Caco-2 (cell line): ENCODE measurements at regions not wholly inside any gene's neighbourhood (a gene's known extent, or its start where the extent isn't known, plus 50 kb on each side); places are given as distances from the start of the nearest gene placed in this dataset.

Experiments used
- BruUV-seq: library from RNA; stranded (reverse); fragments of 400-500 nt; replicated peaks from 2 replicates; lab custom pipeline; 2021; lab: Mats Ljungman, UMichigan
- CTCF ChIA-PET: fragments of 300-600 bp; sonication (Branson Sonifier 250); formaldehyde crosslinking; loops from one replicate; lab custom pipeline; 2022; ENCODE audit warnings: antibody characterized with exemption; lab: Charles Lee
- POLR2A ChIA-PET: fragments of 300-600 bp; sonication (Branson Sonifier 250); formaldehyde crosslinking; loops from one replicate; lab custom pipeline; 2022; ENCODE audit warnings: antibody characterized with exemption; lab: Charles Lee
- DNase-seq, 2 experiments: peaks; one replicate each; pipeline versions ENCODE4 v3.0.0 to v3.0.0-alpha.2; 2020 to 2022
- H3K27me3 ChIP-seq: replicated peaks from 2 replicates; pipeline ENCODE4 v1.6.0; 2011; ENCODE audit warnings: low read length; ENCODE audit not compliant: control insufficient read depth, insufficient read depth
- H3K36me3 ChIP-seq: 2 replicates; pipeline ENCODE4 v1.5.1; 2011; ENCODE audit warnings: low read length; ENCODE audit not compliant: control insufficient read depth, insufficient read depth
- H3K4me1 ChIP-seq: fragments of 250-450 bp; sonication (Bioruptor Pico); 2 replicates; pipeline ENCODE4 v1.5.1; 2020; ENCODE audit warnings: mild to moderate bottlenecking
- H3K4me3 ChIP-seq: 2 replicates; pipeline ENCODE4 v1.5.1; 2011; ENCODE audit warnings: low read depth, mild to moderate bottlenecking, control low read depth, low read length
- H3K9me3 ChIP-seq: fragments of 250-450 bp; sonication (Bioruptor Pico); 2 replicates; pipeline ENCODE4 v1.5.1; 2020; ENCODE audit warnings: mild to moderate bottlenecking, moderate library complexity
- H3K27ac Mint-ChIP-seq: one replicate; pipeline ENCODE4 v1.8.0; 2022; ENCODE audit warnings: mixed read lengths; ENCODE audit not compliant: unreplicated experiment
- H3K27me3 Mint-ChIP-seq: one replicate; pipeline ENCODE4 v1.8.0; 2022; ENCODE audit warnings: mixed read lengths; ENCODE audit not compliant: insufficient read depth, unreplicated experiment
- H3K36me3 Mint-ChIP-seq: one replicate; pipeline ENCODE4 v1.8.0; 2022; ENCODE audit warnings: mild to moderate bottlenecking, mixed read lengths; ENCODE audit not compliant: insufficient read depth, unreplicated experiment
- H3K4me1 Mint-ChIP-seq: one replicate; pipeline ENCODE4 v1.8.0; 2022; ENCODE audit warnings: low read depth, mixed read lengths; ENCODE audit not compliant: unreplicated experiment
- H3K4me3 Mint-ChIP-seq: one replicate; pipeline ENCODE4 v1.8.0; 2022; ENCODE audit warnings: mild to moderate bottlenecking, moderate library complexity, mixed read lengths; ENCODE audit not compliant: unreplicated experiment
- H3K9me3 Mint-ChIP-seq: one replicate; pipeline ENCODE4 v1.8.0; 2022; ENCODE audit warnings: mixed read lengths; ENCODE audit not compliant: unreplicated experiment
- CTCF ChIP-seq, 2 experiments: fragments of 200-600 bp in 1 of 2; IDR thresholded peaks; 1 replicate in 1 of 2; 2 replicates in 1 of 2; pipeline versions ENCODE4 v1.5.1 to v1.8.0; 2011 to 2022; ENCODE audit warnings: antibody characterized with exemption in 1 of 2, control low read depth in 1 of 2, inconsistent platforms in 1 of 2, low read depth in 1 of 2, low read length in 1 of 2, mild to moderate bottlenecking in 1 of 2, moderate library complexity in 1 of 2; ENCODE audit not compliant: insufficient read depth in 1 of 2, severe bottlenecking in 1 of 2, unreplicated experiment in 1 of 2
- intact Hi-C: fragments of 100-400 bp; cut with micrococcal nuclease; formaldehyde crosslinking; loops from one replicate; pipeline ENCODE4 v1.10.0; 2022; ENCODE audit not compliant: unreplicated experiment

- POLR2A ChIA-PET: no interaction called here
- Mint-ChIP-seq H3K36me3 (no peaks in the 10 kb centered on the region), H3K9me3 (peaks cover 6% of the 10 kb centered on the region), H3K27me3 (no peaks in the 10 kb centered on the region), H3K4me1 (peaks cover 4% of the 10 kb centered on the region), H3K27ac (no peak overlapping the region), H3K4me3 (no peak overlapping the region)
- CTCF ChIA-PET: no interaction called here
- no peak for TF ChIP-seq CTCF (IDR thresholded peaks at IDR 0.05; ENCODE audit: insufficient read depth in 1 of 2, low read depth in 1 of 2, low read length in 1 of 2, severe bottlenecking in 1 of 2, unreplicated experiment in 1 of 2)
- intact Hi-C loops: no loop called here
- no TSS peak for BruUV-seq
- Histone ChIP-seq H3K9me3 (no peaks in the 10 kb centered on the region), H3K4me3 (no peak overlapping the region), H3K27me3 (no peaks in the 10 kb centered on the region), H3K36me3 (no peaks in the 10 kb centered on the region), H3K4me1 (no peaks in the 10 kb centered on the region)
- no peak for DNase-seq
Measured at GRCh38 chr4:155468282-155468681, 91.5 kb upstream of the MAP9 start.

- DNase-seq: no peak
- no TSS peak for BruUV-seq
- TF ChIP-seq CTCF (IDR thresholded peaks at IDR 0.05; ENCODE audit: insufficient read depth in 1 of 2, low read depth in 1 of 2, low read length in 1 of 2, severe bottlenecking in 1 of 2, unreplicated experiment in 1 of 2): no peak
- Mint-ChIP-seq H3K27ac (no peak overlapping the region), H3K4me3 (no peak overlapping the region), H3K4me1 (no peaks in the 10 kb centered on the region), H3K36me3 (no peaks in the 10 kb centered on the region), H3K9me3 (no peaks in the 10 kb centered on the region), H3K27me3 (no peaks in the 10 kb centered on the region)
- no peaks in the 10 kb centered on the region for H3K9me3 ChIP-seq
- no peaks in the 10 kb centered on the region for H3K36me3 ChIP-seq
- H3K4me1 ChIP-seq: no peaks in the 10 kb centered on the region
- CTCF ChIA-PET: no interaction called here
- no peaks in the 10 kb centered on the region for H3K27me3 ChIP-seq
- intact Hi-C loops: no loop called here
- no peak overlapping the region for H3K4me3 ChIP-seq
- POLR2A ChIA-PET: no interaction called here
Measured at GRCh38 chr4:155450676-155451075, 73.9 kb upstream of the MAP9 start.

GRCh38 chr4:155445306-155445705 is 68.5 kb upstream of the MAP9 start:
- intact Hi-C loops: no loop called here
- no peak for DNase-seq
- H3K4me3 Mint-ChIP-seq: no peak overlapping the region
- POLR2A ChIA-PET: no interaction called here
- CTCF ChIA-PET: no interaction called here
- H3K36me3 ChIP-seq: no peaks in the 10 kb centered on the region
- peaks cover 8% of the 10 kb centered on the region for H3K4me1 Mint-ChIP-seq
- H3K27me3 Mint-ChIP-seq: no peaks in the 10 kb centered on the region
- no TSS peak for BruUV-seq
- no peak overlapping the region for H3K4me3 ChIP-seq
- H3K9me3 ChIP-seq: no peaks in the 10 kb centered on the region
- no peaks in the 10 kb centered on the region for H3K4me1 ChIP-seq
- TF ChIP-seq CTCF (IDR thresholded peaks at IDR 0.05; ENCODE audit: insufficient read depth in 1 of 2, low read depth in 1 of 2, low read length in 1 of 2, severe bottlenecking in 1 of 2, unreplicated experiment in 1 of 2): no peak
- H3K9me3 Mint-ChIP-seq: no peaks in the 10 kb centered on the region
- H3K36me3 Mint-ChIP-seq: no peaks in the 10 kb centered on the region
- H3K27me3 ChIP-seq: no peaks in the 10 kb centered on the region
- H3K27ac Mint-ChIP-seq: no peak overlapping the region
